ENCODE measurements at regions not wholly inside any gene's neighbourhood (a gene's known extent, or its start where the extent isn't known, plus 50 kb on each side); places are given as distances from the start of the nearest gene placed in this dataset.

- Histone ChIP-seq H3K27me3 (ENCODE audit: control insufficient read depth in 1 of 2, insufficient read depth in 2 of 2, low read length in 2 of 2) (no peaks in the 10 kb centered on the region), H3K9me3 (ENCODE audit: control insufficient read depth in 2 of 2, insufficient read depth in 1 of 2, low read depth in 1 of 2, low read length in 1 of 2) (peaks cover 6 to 7% of the 10 kb centered on the region in 2 donors), H3K4me1 (ENCODE audit: control insufficient read depth in 2 of 2, insufficient read depth in 2 of 2, low read length in 1 of 2) (no peaks in the 10 kb centered on the region), H3K27ac (ENCODE audit: low read depth in 2 of 2, low read length in 1 of 2) (no peak overlapping the region), H3K36me3 (ENCODE audit: control insufficient read depth in 2 of 2, insufficient read depth in 2 of 2, low read length in 1 of 2) (no peaks in the 10 kb centered on the region), H3K4me3 (ENCODE audit: low read depth in 1 of 2, low read length in 2 of 2) (no peak overlapping the region)
- 27 to 30% methylated on average over 1 of the region's 1 CpG for WGBS, 2 donors
These were observed 157.8 kb upstream of the PCDH15 start for GRCh38 chr10:54958844-54959243.

- Histone ChIP-seq H3K27ac (ENCODE audit: low read depth in 2 of 2, low read length in 1 of 2) (no peak overlapping the region), H3K36me3 (ENCODE audit: control insufficient read depth in 2 of 2, insufficient read depth in 2 of 2, low read length in 1 of 2) (no peaks in the 10 kb centered on the region), H3K27me3 (ENCODE audit: control insufficient read depth in 1 of 2, insufficient read depth in 2 of 2, low read length in 2 of 2) (no peaks in the 10 kb centered on the region), H3K4me1 (ENCODE audit: control insufficient read depth in 2 of 2, insufficient read depth in 2 of 2, low read length in 1 of 2) (no peaks in the 10 kb centered on the region), H3K9me3 (ENCODE audit: control insufficient read depth in 2 of 2, insufficient read depth in 1 of 2, low read depth in 1 of 2, low read length in 1 of 2) (no peaks in the 10 kb centered on the region), H3K4me3 (ENCODE audit: low read depth in 1 of 2, low read length in 2 of 2) (no peak overlapping the region)
These were observed 146.6 kb upstream of the PCDH15 start for GRCh38 chr10:54947605-54948004.

GRCh38 chr10:54940418-54940817, 139.4 kb upstream of the PCDH15 start:
- Histone ChIP-seq H3K27ac (ENCODE audit: low read depth in 2 of 2, low read length in 1 of 2) (no peak overlapping the region), H3K4me3 (ENCODE audit: low read depth in 1 of 2, low read length in 2 of 2) (no peak overlapping the region), H3K36me3 (ENCODE audit: control insufficient read depth in 2 of 2, insufficient read depth in 2 of 2, low read length in 1 of 2) (no peaks in the 10 kb centered on the region), H3K27me3 (ENCODE audit: control insufficient read depth in 1 of 2, insufficient read depth in 2 of 2, low read length in 2 of 2) (no peaks in the 10 kb centered on the region), H3K9me3 (ENCODE audit: control insufficient read depth in 2 of 2, insufficient read depth in 1 of 2, low read depth in 1 of 2, low read length in 1 of 2) (no peaks in the 10 kb centered on the region), H3K4me1 (ENCODE audit: control insufficient read depth in 2 of 2, insufficient read depth in 2 of 2, low read length in 1 of 2) (no peaks in the 10 kb centered on the region)
- WGBS, 2 donors = 92 to 97% methylated on average over 2 of the region's 2 CpGs

- no peaks in the 10 kb centered on the region for H3K27me3 ChIP-seq (ENCODE audit: control insufficient read depth in 1 of 2, insufficient read depth in 2 of 2, low read length in 2 of 2)
- peaks cover 3 to 5% of the 10 kb centered on the region in 2 donors for H3K9me3 ChIP-seq (ENCODE audit: control insufficient read depth in 2 of 2, insufficient read depth in 1 of 2, low read depth in 1 of 2, low read length in 1 of 2)
- H3K36me3 ChIP-seq (ENCODE audit: control insufficient read depth in 2 of 2, insufficient read depth in 2 of 2, low read length in 1 of 2) = no peaks in the 10 kb centered on the region
- 33 to 43% methylated on average over 1 of the region's 1 CpG for WGBS, 2 donors
- H3K27ac ChIP-seq (ENCODE audit: low read depth in 2 of 2, low read length in 1 of 2) = no peak overlapping the region
- H3K4me3 ChIP-seq (ENCODE audit: low read depth in 1 of 2, low read length in 2 of 2) = no peak overlapping the region
- H3K4me1 ChIP-seq (ENCODE audit: control insufficient read depth in 2 of 2, insufficient read depth in 2 of 2, low read length in 1 of 2) = no peaks in the 10 kb centered on the region
These were observed 113.0 kb upstream of the PCDH15 start for GRCh38 chr10:54914049-54914448.

- H3K27me3 ChIP-seq (ENCODE audit: control insufficient read depth in 1 of 2, insufficient read depth in 2 of 2, low read length in 2 of 2) = no peaks in the 10 kb centered on the region
- H3K27ac ChIP-seq (ENCODE audit: low read depth in 2 of 2, low read length in 1 of 2) = no peak overlapping the region
- H3K4me1 ChIP-seq (ENCODE audit: control insufficient read depth in 2 of 2, insufficient read depth in 2 of 2, low read length in 1 of 2) = no peaks in the 10 kb centered on the region
- 63 to 67% methylated on average over 4 of the region's 4 CpGs for WGBS, 2 donors
- peaks cover 3 to 5% of the 10 kb centered on the region in 2 donors for H3K9me3 ChIP-seq (ENCODE audit: control insufficient read depth in 2 of 2, insufficient read depth in 1 of 2, low read depth in 1 of 2, low read length in 1 of 2)
- no peak overlapping the region for H3K4me3 ChIP-seq (ENCODE audit: low read depth in 1 of 2, low read length in 2 of 2)
- no peaks in the 10 kb centered on the region for H3K36me3 ChIP-seq (ENCODE audit: control insufficient read depth in 2 of 2, insufficient read depth in 2 of 2, low read length in 1 of 2)
These were observed 108.1 kb upstream of the PCDH15 start for GRCh38 chr10:54909165-54909564.

- no peak overlapping the region for H3K27ac ChIP-seq (ENCODE audit: low read depth in 2 of 2, low read length in 1 of 2)
- H3K4me3 ChIP-seq (ENCODE audit: low read depth in 1 of 2, low read length in 2 of 2) = no peak overlapping the region
- H3K4me1 ChIP-seq (ENCODE audit: control insufficient read depth in 2 of 2, insufficient read depth in 2 of 2, low read length in 1 of 2) = no peaks in the 10 kb centered on the region
- no peaks in the 10 kb centered on the region for H3K36me3 ChIP-seq (ENCODE audit: control insufficient read depth in 2 of 2, insufficient read depth in 2 of 2, low read length in 1 of 2)
- H3K9me3 ChIP-seq (ENCODE audit: control insufficient read depth in 2 of 2, insufficient read depth in 1 of 2, low read depth in 1 of 2, low read length in 1 of 2) = peaks cover 3 to 5% of the 10 kb centered on the region in 2 donors
- no peaks in the 10 kb centered on the region for H3K27me3 ChIP-seq (ENCODE audit: control insufficient read depth in 1 of 2, insufficient read depth in 2 of 2, low read length in 2 of 2)
- 83 to 93% methylated on average over 3 of the region's 3 CpGs for WGBS, 2 donors
These were observed 107.0 kb upstream of the PCDH15 start for GRCh38 chr10:54908019-54908418.

- H3K4me3 ChIP-seq (ENCODE audit: low read depth in 1 of 2, low read length in 2 of 2) = no peak overlapping the region
- peaks cover 3% of the 10 kb centered on the region in 2 donors for H3K9me3 ChIP-seq (ENCODE audit: control insufficient read depth in 2 of 2, insufficient read depth in 1 of 2, low read depth in 1 of 2, low read length in 1 of 2)
- H3K4me1 ChIP-seq (ENCODE audit: control insufficient read depth in 2 of 2, insufficient read depth in 2 of 2, low read length in 1 of 2) = no peaks in the 10 kb centered on the region
- no peaks in the 10 kb centered on the region for H3K36me3 ChIP-seq (ENCODE audit: control insufficient read depth in 2 of 2, insufficient read depth in 2 of 2, low read length in 1 of 2)
- H3K27ac ChIP-seq (ENCODE audit: low read depth in 2 of 2, low read length in 1 of 2) = no peak overlapping the region
- no peaks in the 10 kb centered on the region for H3K27me3 ChIP-seq (ENCODE audit: control insufficient read depth in 1 of 2, insufficient read depth in 2 of 2, low read length in 2 of 2)
These were observed 105.9 kb upstream of the PCDH15 start for GRCh38 chr10:54906940-54907339.

GRCh38 chr10:54905578-54906192, 104.7 kb upstream of the PCDH15 start:
- no peaks in the 10 kb centered on the region for H3K4me1 ChIP-seq (ENCODE audit: control insufficient read depth in 2 of 2, insufficient read depth in 2 of 2, low read length in 1 of 2)
- H3K27ac ChIP-seq (ENCODE audit: low read depth in 2 of 2, low read length in 1 of 2) = no peak overlapping the region
- H3K4me3 ChIP-seq (ENCODE audit: low read depth in 1 of 2, low read length in 2 of 2) = no peak overlapping the region
- H3K27me3 ChIP-seq (ENCODE audit: control insufficient read depth in 1 of 2, insufficient read depth in 2 of 2, low read length in 2 of 2) = no peaks in the 10 kb centered on the region
- no peaks in the 10 kb centered on the region for H3K36me3 ChIP-seq (ENCODE audit: control insufficient read depth in 2 of 2, insufficient read depth in 2 of 2, low read length in 1 of 2)
- H3K9me3 ChIP-seq (ENCODE audit: control insufficient read depth in 2 of 2, insufficient read depth in 1 of 2, low read depth in 1 of 2, low read length in 1 of 2) = peaks cover 3% of the 10 kb centered on the region in 2 donors
- WGBS, 2 donors = 51% methylated on average over 2 of the region's 2 CpGs

GRCh38 chr10:54904833-54905232, 103.8 kb upstream of the PCDH15 start:
- Histone ChIP-seq H3K4me3 (ENCODE audit: low read depth in 1 of 2, low read length in 2 of 2) (no peak overlapping the region), H3K36me3 (ENCODE audit: control insufficient read depth in 2 of 2, insufficient read depth in 2 of 2, low read length in 1 of 2) (no peaks in the 10 kb centered on the region), H3K27me3 (ENCODE audit: control insufficient read depth in 1 of 2, insufficient read depth in 2 of 2, low read length in 2 of 2) (no peaks in the 10 kb centered on the region), H3K4me1 (ENCODE audit: control insufficient read depth in 2 of 2, insufficient read depth in 2 of 2, low read length in 1 of 2) (no peaks in the 10 kb centered on the region), H3K9me3 (ENCODE audit: control insufficient read depth in 2 of 2, insufficient read depth in 1 of 2, low read depth in 1 of 2, low read length in 1 of 2) (peaks cover 2 to 3% of the 10 kb centered on the region in 2 donors), H3K27ac (ENCODE audit: low read depth in 2 of 2, low read length in 1 of 2) (no peak overlapping the region)
- WGBS, 2 donors = 39 to 45% methylated on average over 1 of the region's 1 CpG

- Histone ChIP-seq H3K27me3 (ENCODE audit: control insufficient read depth in 1 of 2, insufficient read depth in 2 of 2, low read length in 2 of 2) (no peaks in the 10 kb centered on the region), H3K9me3 (ENCODE audit: control insufficient read depth in 2 of 2, insufficient read depth in 1 of 2, low read depth in 1 of 2, low read length in 1 of 2) (no peaks in the 10 kb centered on the region), H3K4me3 (ENCODE audit: low read depth in 1 of 2, low read length in 2 of 2) (no peak overlapping the region), H3K36me3 (ENCODE audit: control insufficient read depth in 2 of 2, insufficient read depth in 2 of 2, low read length in 1 of 2) (no peaks in the 10 kb centered on the region), H3K4me1 (ENCODE audit: control insufficient read depth in 2 of 2, insufficient read depth in 2 of 2, low read length in 1 of 2) (no peaks in the 10 kb centered on the region), H3K27ac (ENCODE audit: low read depth in 2 of 2, low read length in 1 of 2) (no peak overlapping the region)
- WGBS, 2 donors = 65 to 82% methylated on average over 1 of the region's 1 CpG
These were observed 102.7 kb upstream of the PCDH15 start for GRCh38 chr10:54903745-54904144.

Measured in esophagus (tissue), 2 donors.